ENCODE measurements at regions not wholly inside any gene's neighbourhood (a gene's known extent, or its start where the extent isn't known, plus 50 kb on each side); places are given as distances from the start of the nearest gene placed in this dataset.

DNA sequence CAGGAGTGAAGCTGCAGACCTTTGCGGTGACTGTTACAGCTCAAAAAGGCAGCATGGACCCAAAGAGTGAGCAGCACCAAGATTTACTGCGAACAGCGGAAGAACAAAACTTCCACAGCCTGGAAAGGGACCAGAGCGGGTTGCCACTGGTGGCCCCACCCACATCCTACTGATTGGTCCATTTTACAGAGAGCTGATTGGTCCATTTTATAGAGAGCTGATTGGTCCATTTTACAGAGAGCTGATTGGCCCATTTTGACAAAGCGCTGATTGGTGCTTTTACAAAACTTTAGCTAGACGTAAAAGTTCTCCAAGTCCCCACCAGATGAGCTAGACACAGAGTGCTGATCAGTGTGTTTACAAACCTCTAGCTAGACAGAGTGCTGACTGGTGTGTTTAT is 134.2 kb upstream of the FRG1 start:
- TF ChIP-seq, protein P1, sequence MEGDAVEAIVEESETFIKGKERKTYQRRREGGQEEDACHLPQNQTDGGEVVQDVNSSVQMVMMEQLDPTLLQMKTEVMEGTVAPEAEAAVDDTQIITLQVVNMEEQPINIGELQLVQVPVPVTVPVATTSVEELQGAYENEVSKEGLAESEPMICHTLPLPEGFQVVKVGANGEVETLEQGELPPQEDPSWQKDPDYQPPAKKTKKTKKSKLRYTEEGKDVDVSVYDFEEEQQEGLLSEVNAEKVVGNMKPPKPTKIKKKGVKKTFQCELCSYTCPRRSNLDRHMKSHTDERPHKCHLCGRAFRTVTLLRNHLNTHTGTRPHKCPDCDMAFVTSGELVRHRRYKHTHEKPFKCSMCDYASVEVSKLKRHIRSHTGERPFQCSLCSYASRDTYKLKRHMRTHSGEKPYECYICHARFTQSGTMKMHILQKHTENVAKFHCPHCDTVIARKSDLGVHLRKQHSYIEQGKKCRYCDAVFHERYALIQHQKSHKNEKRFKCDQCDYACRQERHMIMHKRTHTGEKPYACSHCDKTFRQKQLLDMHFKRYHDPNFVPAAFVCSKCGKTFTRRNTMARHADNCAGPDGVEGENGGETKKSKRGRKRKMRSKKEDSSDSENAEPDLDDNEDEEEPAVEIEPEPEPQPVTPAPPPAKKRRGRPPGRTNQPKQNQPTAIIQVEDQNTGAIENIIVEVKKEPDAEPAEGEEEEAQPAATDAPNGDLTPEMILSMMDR (tag by site-specific recombination; IDR thresholded peaks at IDR 0.05) = no peak
- TF ChIP-seq BCL11A (tag by site-specific recombination; IDR thresholded peaks at IDR 0.05; ENCODE audit: low read depth) (no peak), WT1 (tag by site-specific recombination; IDR thresholded peaks at IDR 0.05) (no peak), KLF16 (tag by site-specific recombination; IDR thresholded peaks at IDR 0.05) (no peak), ZBTB1 (tag by site-specific recombination; IDR thresholded peaks at IDR 0.05) (no peak), ZNF112 (tag by site-specific recombination; IDR thresholded peaks at IDR 0.05) (no peak)
- TF ChIP-seq, protein P2, sequence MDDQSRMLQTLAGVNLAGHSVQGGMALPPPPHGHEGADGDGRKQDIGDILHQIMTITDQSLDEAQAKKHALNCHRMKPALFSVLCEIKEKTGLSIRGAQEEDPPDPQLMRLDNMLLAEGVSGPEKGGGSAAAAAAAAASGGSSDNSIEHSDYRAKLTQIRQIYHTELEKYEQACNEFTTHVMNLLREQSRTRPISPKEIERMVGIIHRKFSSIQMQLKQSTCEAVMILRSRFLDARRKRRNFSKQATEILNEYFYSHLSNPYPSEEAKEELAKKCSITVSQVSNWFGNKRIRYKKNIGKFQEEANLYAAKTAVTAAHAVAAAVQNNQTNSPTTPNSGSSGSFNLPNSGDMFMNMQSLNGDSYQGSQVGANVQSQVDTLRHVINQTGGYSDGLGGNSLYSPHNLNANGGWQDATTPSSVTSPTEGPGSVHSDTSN (CRISPR knock-in tag; IDR thresholded peaks at IDR 0.05) = no peak
- TF ChIP-seq, protein P3, sequence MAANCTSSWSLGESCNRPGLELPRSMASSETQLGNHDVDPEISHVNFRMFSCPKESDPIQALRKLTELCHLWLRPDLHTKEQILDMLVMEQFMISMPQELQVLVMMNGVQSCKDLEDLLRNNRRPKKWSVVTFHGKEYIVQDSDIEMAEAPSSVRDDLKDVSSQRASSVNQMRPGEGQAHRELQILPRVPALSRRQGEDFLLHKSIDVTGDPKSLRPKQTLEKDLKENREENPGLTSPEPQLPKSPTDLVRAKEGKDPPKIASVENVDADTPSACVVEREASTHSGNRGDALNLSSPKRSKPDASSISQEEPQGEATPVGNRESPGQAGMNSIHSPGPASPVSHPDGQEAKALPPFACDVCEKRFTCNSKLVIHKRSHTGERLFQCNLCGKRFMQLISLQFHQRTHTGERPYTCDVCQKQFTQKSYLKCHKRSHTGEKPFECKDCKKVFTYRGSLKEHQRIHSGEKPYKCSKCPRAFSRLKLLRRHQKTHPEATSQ (tag by site-specific recombination; IDR thresholded peaks at IDR 0.05) = no peak
- TF ChIP-seq, protein P4, sequence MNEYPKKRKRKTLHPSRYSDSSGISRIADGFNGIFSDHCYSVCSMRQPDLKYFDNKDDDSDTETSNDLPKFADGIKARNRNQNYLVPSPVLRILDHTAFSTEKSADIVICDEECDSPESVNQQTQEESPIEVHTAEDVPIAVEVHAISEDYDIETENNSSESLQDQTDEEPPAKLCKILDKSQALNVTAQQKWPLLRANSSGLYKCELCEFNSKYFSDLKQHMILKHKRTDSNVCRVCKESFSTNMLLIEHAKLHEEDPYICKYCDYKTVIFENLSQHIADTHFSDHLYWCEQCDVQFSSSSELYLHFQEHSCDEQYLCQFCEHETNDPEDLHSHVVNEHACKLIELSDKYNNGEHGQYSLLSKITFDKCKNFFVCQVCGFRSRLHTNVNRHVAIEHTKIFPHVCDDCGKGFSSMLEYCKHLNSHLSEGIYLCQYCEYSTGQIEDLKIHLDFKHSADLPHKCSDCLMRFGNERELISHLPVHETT (tag by site-specific recombination; IDR thresholded peaks at IDR 0.05) = no peak
- TF ChIP-seq, protein P5, sequence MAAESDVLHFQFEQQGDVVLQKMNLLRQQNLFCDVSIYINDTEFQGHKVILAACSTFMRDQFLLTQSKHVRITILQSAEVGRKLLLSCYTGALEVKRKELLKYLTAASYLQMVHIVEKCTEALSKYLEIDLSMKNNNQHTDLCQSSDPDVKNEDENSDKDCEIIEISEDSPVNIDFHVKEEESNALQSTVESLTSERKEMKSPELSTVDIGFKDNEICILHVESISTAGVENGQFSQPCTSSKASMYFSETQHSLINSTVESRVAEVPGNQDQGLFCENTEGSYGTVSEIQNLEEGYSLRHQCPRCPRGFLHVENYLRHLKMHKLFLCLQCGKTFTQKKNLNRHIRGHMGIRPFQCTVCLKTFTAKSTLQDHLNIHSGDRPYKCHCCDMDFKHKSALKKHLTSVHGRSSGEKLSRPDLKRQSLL (tag by site-specific recombination; IDR thresholded peaks at IDR 0.05) = no peak
